GM18909 (cell line): ENCODE measurements at regions not wholly inside any gene's neighbourhood (a gene's known extent, or its start where the extent isn't known, plus 50 kb on each side); places are given as distances from the start of the nearest gene placed in this dataset.

Experiments
- ATAC-seq: cut with Tn5 transposase; IDR thresholded peaks from one replicate; pipeline ENCODE4 v1.9.1; 2021; ENCODE audit warnings: mild to moderate bottlenecking; ENCODE audit not compliant: unreplicated experiment, poor library complexity

GRCh38 chr2:40760071-40760666, 308.3 kb upstream of the SLC8A1 start:
- peak; percentile 76 for ATAC-seq

GRCh38 chr2:40773291-40773690, 321.4 kb upstream of the SLC8A1 start:
- ATAC-seq, result no peak

GRCh38 chr2:40783704-40784103, 331.8 kb upstream of the SLC8A1 start:
- ATAC-seq, result no peak

- no peak for ATAC-seq
Measured at GRCh38 chr2:40786636-40787035, 334.7 kb upstream of the SLC8A1 start.

GRCh38 chr2:40797120-40797519, 345.2 kb upstream of the SLC8A1 start:
- no peak for ATAC-seq

GRCh38 chr2:40803900-40804299, 352.0 kb upstream of the SLC8A1 start:
- no peak for ATAC-seq

GRCh38 chr2:40809156-40809555, 357.3 kb upstream of the SLC8A1 start:
- no peak for ATAC-seq

GRCh38 chr2:40814616-40815015, 362.7 kb upstream of the SLC8A1 start:
- no peak for ATAC-seq

GRCh38 chr2:40820319-40820718, 368.4 kb upstream of the SLC8A1 start:
- ATAC-seq, result no peak

GRCh38 chr2:40823478-40823877, 371.6 kb upstream of the SLC8A1 start:
- ATAC-seq, result no peak

- no peak for ATAC-seq
Measured at GRCh38 chr2:40824278-40824677, 372.4 kb upstream of the SLC8A1 start.

- no peak for ATAC-seq
Measured at GRCh38 chr2:40827392-40827791, 375.5 kb upstream of the SLC8A1 start.

- ATAC-seq, result no peak
Measured at GRCh38 chr2:40831321-40831873, 379.5 kb upstream of the SLC8A1 start.

GRCh38 chr2:40841856-40842255, 390.0 kb upstream of the SLC8A1 start:
- ATAC-seq, result no peak

- peak; percentile 56 for ATAC-seq
Measured at GRCh38 chr2:40844353-40845277, 392.7 kb upstream of the SLC8A1 start.

- no peak for ATAC-seq
Measured at GRCh38 chr2:40851661-40852060, 399.8 kb upstream of the SLC8A1 start.

GRCh38 chr2:40859617-40860016, 407.7 kb upstream of the SLC8A1 start:
- no peak for ATAC-seq

GRCh38 chr2:40867829-40868228, 415.9 kb upstream of the SLC8A1 start:
- no peak for ATAC-seq

- no peak for ATAC-seq
Measured at GRCh38 chr2:40872580-40872979, 420.7 kb upstream of the SLC8A1 start.

GRCh38 chr2:40874380-40874779, 422.5 kb upstream of the SLC8A1 start:
- no peak for ATAC-seq

GRCh38 chr2:40877734-40878288, 425.9 kb upstream of the SLC8A1 start:
- ATAC-seq, result no peak
